NCI-H1048 (cell line): ENCODE measurements at regions not wholly inside any gene's neighbourhood (a gene's known extent, or its start where the extent isn't known, plus 50 kb on each side); places are given as distances from the start of the nearest gene placed in this dataset.

Experiments
- DNase-seq: peaks from one replicate; lab custom pipeline; 2025; lab: John Stamatoyannopoulos, UW

- DNase-seq = no peak
These were observed 93.5 kb downstream of the KLF6 start for GRCh38 chr10:3691482-3691881.

GRCh38 chr10:3689871-3690510 is 95.0 kb downstream of the KLF6 start:
- DNase-seq = no peak

- no peak for DNase-seq
These were observed 97.4 kb downstream of the KLF6 start for GRCh38 chr10:3687510-3688081.

- no peak for DNase-seq
These were observed 99.6 kb downstream of the KLF6 start for GRCh38 chr10:3685384-3685783.

GRCh38 chr10:3684891-3685290 is 100.1 kb downstream of the KLF6 start:
- DNase-seq = no peak

- DNase-seq = no peak
These were observed 101.4 kb downstream of the KLF6 start for GRCh38 chr10:3683560-3683959.

- DNase-seq = no peak
These were observed 102.3 kb downstream of the KLF6 start for GRCh38 chr10:3682745-3683144.

GRCh38 chr10:3681642-3682554 is 103.1 kb downstream of the KLF6 start:
- no peak for DNase-seq

GRCh38 chr10:3679950-3680629 is 104.9 kb downstream of the KLF6 start:
- DNase-seq = no peak

- DNase-seq = no peak
These were observed 106.3 kb downstream of the KLF6 start for GRCh38 chr10:3678629-3679227.

GRCh38 chr10:3676564-3676963 is 108.4 kb downstream of the KLF6 start:
- DNase-seq = no peak

- no peak for DNase-seq
These were observed 112.8 kb downstream of the KLF6 start for GRCh38 chr10:3672220-3672619.

GRCh38 chr10:3671386-3671955 is 113.5 kb downstream of the KLF6 start:
- DNase-seq = no peak

GRCh38 chr10:3668966-3669330 is 116.1 kb downstream of the KLF6 start:
- no peak for DNase-seq

GRCh38 chr10:3668276-3668965 is 116.6 kb downstream of the KLF6 start:
- no peak for DNase-seq

- no peak for DNase-seq
These were observed 118.3 kb downstream of the KLF6 start for GRCh38 chr10:3666525-3667302.

GRCh38 chr10:3665316-3665908 is 119.6 kb downstream of the KLF6 start:
- no peak for DNase-seq

GRCh38 chr10:3662775-3663174 is 122.2 kb downstream of the KLF6 start:
- no peak for DNase-seq

- DNase-seq = no peak
These were observed 123.7 kb downstream of the KLF6 start for GRCh38 chr10:3661271-3661670.

- DNase-seq = no peak
These were observed 124.3 kb downstream of the KLF6 start for GRCh38 chr10:3660753-3661152.
